ENCODE measurements at regions not wholly inside any gene's neighbourhood (a gene's known extent, or its start where the extent isn't known, plus 50 kb on each side); places are given as distances from the start of the nearest gene placed in this dataset.
"Not testable (repeated sequence)": the region's sequence is repeated elsewhere in the genome, so short reads cannot be mapped to it uniquely, and the experiment has no call there.

DNA sequence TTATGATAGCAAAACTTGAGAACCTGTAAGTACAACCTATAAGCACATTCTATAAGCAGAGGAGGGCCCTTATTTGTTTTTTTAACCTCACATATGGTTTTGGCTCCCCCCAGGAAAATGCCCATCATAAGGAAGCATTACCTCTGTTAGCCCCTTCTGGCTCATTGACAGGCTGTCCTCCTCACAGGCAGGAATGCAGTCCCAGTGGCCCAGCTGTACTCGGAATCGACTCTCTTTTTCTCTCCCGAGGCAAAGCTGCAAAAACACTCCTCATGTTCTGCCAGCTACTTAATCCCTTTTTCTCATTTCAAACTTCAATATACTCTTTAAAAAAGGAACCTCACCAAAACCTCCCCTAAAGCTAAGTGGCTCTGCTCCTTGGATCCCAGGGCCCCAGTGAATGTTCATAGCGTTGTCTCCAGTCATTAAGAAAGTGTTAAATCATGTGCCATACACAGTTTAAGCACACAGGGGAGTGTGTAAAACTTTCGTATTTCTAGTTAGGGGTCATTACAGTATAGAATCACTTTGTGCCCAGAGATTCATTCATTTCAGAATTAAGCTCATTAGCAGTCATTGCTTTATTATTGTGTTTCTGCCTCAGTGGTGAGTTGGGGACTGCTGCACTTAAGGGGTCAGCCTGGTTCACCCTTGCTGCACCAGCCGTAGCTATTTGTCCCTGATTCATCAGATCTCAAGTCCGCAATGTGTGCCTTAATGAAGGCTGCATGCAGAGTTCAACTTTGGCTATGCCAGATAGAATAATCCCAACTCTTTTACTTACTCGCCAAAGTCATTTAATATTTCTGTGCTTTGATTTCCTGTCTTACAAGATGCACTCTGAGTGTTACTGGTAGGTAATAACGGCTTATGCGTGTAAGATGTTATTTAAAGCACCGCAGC lies 57.6 kb downstream of the JRKL start:
- DNase-seq: no peak

GRCh38 chr11:96448225-96448624 lies 58.4 kb downstream of the JRKL start:
- DNase-seq: no peak

DNA sequence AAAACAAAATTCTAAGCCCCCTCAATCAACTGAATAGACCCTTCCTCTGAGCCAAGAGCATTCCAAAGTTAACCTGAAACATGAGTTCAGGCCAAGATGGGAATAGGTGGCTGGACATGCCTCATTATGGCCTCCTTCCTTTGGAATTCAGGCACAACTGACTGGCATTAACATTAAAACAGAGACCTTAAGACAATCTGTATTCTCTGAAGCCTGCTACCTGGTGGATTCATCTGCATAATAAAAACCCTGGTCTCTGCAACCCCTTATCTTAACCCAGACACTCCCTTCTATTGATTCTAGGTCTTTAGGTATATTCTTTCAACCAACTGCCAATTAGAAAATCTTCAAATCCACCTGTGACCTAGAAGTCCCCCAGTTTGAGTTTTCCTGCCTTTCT lies 66.3 kb downstream of the JRKL start:
- DNase-seq: no peak

DNA sequence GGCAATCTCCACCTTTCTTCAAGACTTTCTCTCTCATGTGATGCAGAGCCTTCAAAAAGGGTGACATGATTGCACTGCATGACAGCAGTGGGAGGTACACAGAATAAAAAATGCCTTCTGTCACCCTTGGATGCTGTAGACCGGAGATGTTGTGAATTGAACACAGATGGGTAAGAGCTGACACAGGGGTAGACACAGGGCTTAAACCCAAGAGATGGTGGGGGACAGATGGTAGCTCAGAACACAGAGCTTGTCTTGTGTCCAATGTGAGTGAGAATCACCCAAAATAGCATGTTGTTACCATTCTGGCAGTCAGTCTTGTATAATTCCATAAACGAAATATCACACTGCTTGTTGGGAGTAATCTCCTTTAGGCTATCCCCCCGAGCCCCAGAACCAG lies 69.9 kb downstream of the JRKL start:
- DNase-seq: no peak

GRCh38 chr11:96461871-96462270 lies 72.1 kb downstream of the JRKL start:
- no peak for DNase-seq

GRCh38 chr11:96464700-96465307 lies 75.0 kb downstream of the JRKL start:
- DNase-seq: peak; percentile 81

DNA sequence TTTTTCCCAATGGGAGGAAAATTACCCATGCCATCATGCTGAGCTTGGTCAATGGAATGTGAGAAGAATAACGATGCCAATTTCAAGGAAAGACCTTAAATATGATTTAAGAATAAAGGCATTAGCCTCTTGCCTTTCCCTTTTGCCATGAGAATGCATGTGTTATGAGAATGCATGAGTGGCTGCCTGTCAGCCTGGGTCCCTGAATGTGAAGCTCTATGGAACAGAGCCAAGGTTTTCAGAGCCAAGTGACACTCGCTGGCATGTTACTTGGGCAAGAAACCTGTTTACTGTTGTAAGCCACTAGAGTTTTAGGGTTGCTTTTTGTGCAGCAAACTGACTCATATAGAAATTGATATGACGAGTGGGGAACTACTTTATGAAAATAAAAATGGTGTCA lies 75.7 kb downstream of the JRKL start:
- DNase-seq: no peak

GRCh38 chr11:96466607-96467006 lies 76.8 kb downstream of the JRKL start:
- no peak for DNase-seq

GRCh38 chr11:96469776-96470175 lies 80.0 kb downstream of the JRKL start:
- no peak for DNase-seq

- no peak for DNase-seq
Observed at GRCh38 chr11:96470521-96470920, 80.7 kb downstream of the JRKL start.

DNA sequence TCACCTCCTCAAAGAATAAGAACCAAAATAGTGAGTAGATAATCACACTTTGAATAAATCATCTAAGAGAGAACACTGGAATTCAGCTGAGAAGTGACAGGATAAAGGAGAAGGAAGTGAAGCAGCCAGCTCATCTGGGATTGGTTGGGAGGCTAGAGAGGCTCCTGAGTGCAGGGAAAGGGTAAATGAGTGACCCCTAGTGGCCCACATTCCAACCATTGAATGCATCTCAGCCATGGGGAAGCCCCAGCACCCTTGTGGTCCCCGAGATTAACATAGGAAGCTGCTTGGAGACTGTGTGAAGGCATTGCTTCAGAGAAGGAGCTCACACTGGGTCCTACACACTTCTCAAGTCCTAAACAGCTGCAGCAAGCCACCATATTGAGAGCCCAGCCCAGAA lies 82.3 kb downstream of the JRKL start:
- no peak for DNase-seq

DNA sequence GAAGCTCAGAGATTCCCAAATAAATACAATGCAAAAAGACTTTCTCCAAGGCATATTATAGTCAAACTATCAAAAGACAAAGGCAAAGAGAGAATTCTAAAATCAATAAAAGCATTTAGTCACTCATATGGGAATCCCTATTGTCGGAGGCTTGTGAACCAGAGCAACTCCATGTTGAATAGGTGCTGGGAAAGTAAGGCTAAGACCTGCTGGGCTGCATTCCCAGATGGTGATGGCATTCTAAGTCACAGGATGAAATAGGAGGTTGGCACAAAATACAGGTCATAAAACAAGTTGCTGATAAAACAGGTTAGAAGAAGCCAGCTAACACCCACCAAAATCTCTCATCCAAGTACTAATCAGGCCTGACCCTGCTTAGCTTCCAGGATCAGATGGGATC lies 84.5 kb downstream of the JRKL start:
- DNase-seq: no peak

DNA sequence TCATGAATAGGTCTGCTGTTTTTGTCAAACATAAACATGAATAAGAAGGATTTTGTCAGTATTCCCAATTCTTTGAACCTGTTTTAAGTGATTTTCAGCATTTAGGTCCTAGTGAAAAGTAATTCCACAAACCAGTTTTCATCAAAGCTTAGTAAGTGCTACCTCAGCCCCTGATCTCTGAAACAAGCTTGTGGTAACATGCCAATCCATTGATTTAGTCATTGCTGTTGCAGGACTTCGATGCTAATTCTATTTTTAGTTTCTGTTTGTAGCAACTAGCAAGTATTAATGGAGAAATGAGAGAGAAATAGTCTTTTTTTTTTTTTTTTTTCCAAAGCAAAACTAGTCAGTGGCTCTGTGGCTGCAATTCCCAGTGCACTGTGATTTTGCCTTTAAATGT lies 91.4 kb downstream of the JRKL start:
- DNase-seq: no peak

DNA sequence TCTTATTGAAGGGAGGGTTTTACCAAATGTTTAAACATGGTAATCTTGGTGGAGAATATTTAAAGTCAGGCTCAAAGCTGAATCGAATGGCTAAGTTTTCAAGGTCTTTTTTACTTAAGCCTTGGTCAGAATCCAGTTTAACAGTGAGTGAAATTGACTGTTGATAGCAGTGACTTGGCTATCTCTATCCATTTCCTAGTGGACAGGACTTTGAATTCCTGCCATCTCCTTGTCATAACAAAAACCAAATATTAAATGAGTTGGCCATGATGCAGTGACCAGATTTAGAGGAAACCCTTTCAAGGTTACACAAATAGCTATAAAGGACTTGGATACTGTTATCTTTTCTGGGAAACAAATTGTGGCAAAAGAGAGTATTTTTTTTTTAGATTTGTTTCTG lies 92.0 kb downstream of the JRKL start:
- DNase-seq: no peak

GRCh38 chr11:96482193-96482592 lies 92.4 kb downstream of the JRKL start:
- no peak for DNase-seq

GRCh38 chr11:96483374-96483955 lies 93.7 kb downstream of the JRKL start:
- DNase-seq: no peak

- DNase-seq: no peak
Observed at GRCh38 chr11:96484361-96484760, 94.5 kb downstream of the JRKL start.

DNA sequence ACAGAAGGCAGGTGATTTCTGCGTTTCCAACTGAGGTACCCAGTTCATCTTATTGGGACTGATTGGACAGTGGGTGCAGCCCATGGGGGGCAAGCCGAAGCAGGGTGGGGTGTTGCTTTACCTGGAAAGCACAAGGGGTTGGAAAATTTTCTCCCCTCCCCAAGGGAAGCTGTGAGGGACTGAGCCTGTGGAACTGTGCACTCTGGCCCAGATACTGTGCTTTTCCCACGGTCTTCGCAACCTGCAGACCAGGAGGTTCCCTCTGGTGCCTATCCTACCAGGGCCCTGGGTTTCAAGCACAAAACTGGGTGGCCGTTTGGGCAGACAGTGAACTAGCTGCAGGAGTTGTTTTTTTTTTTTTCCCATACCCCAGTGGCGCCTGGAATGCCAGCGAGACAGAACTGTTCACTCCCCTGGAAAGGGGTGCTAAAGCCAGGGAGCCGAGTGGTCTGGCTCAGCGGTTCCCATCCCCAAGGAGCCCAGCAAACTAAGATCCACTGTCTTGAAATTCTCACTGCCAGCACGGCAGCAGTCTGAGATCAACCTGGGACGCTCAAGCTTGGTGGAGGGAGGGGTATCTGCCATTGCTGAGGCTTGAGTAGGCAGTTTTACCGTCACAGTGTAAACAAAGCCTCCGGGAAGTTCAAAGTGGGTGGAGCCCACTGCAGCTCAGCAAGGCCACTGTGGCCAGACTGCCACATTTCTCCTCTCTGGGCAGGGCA lies 97.2 kb downstream of the JRKL start:
- DNase-seq: no peak

- not testable (repeated sequence) for DNase-seq
Observed at GRCh38 chr11:96488911-96489310, 99.1 kb downstream of the JRKL start.

DNA sequence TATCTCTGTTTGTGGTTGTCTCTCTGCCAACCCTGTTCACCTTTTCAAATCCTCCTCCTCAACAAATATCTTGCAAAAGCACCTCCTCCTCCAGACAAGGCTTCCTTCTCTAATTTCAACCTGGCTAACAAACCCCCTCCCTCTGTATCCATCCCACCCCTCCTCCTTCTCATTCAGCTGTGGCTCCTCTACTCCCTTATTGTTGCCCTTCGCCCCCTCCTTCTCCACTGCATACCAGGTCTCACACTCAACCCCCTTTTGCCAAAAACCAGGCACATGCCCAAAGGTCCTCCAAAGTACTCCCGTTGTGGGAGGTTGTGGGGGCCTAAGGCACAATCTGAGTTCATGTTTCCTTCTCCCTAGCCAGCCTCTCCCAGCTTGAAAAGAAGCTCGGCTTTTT lies 110.6 kb downstream of the JRKL start:
- no peak for DNase-seq

- DNase-seq: no peak
Observed at GRCh38 chr11:96506041-96506440, 116.2 kb downstream of the JRKL start.

DNA sequence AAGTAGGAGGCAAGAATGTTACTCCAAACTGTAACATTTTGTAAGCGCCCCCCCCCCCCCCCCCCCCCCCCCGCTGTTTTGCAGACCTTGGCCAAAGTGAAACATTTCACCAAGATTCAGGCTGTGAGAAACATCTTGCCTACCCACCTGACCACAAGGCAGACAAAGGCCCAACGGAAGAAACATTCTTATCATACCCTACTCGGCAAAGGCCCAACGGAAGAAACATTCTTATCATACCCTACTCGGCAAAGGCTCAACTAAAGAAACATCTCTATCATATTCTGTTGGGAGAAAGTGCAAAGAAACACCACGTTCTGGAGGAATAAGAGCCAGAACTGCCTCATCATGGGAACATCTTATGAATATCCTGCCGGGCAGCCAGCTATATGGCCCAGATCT lies 117.1 kb downstream of the JRKL start:
- no peak for DNase-seq

GRCh38 chr11:96508861-96509260 lies 119.0 kb downstream of the JRKL start:
- no peak for DNase-seq
